Fibroblast of lung (primary cell): ENCODE measurements at regions not wholly inside any gene's neighbourhood (a gene's known extent, or its start where the extent isn't known, plus 50 kb on each side); places are given as distances from the start of the nearest gene placed in this dataset.

Source experiments
- CTCF ChIP-seq, 2 donors: IDR thresholded peaks in 1 of 2; conservative IDR thresholded peaks in 1 of 2; 1 replicate in 1 of 2; 2 replicates in 1 of 2; pipeline ENCODE4 v1.5.1; 2011 to 2012; ENCODE audit warnings: low read length in 2 of 2, control low read depth in 1 of 2, inconsistent platforms in 1 of 2, low read depth in 1 of 2, mild to moderate bottlenecking in 1 of 2
- EZH2 ChIP-seq: IDR thresholded peaks from 2 replicates; pipeline ENCODE4 v1.5.1; 2012; ENCODE audit warnings: low read length, control low read depth, mild to moderate bottlenecking; ENCODE audit errors: missing control alignments

GRCh38 chr6:150711584-150712504, 112.2 kb downstream of the PLEKHG1 start:
- no peak for TF ChIP-seq EZH2
- no peak for TF ChIP-seq CTCF (conservative IDR thresholded peaks at IDR 0.05 in 1 of 2, IDR thresholded peaks at IDR 0.05 in 1 of 2; ENCODE audit: low read depth in 1 of 2, low read length in 2 of 2)
